GM18511 (cell line): ENCODE measurements at regions not wholly inside any gene's neighbourhood (a gene's known extent, or its start where the extent isn't known, plus 50 kb on each side); places are given as distances from the start of the nearest gene placed in this dataset.

ENCODE experiments used
- ATAC-seq: cut with Tn5 transposase; IDR thresholded peaks from one replicate; pipeline ENCODE4 v1.9.1; 2021; ENCODE audit warnings: mild to moderate bottlenecking, moderate library complexity; ENCODE audit not compliant: unreplicated experiment

GRCh38 chr18:43481069-43481468 lies 203.8 kb upstream of the SYT4 start:
- no peak for ATAC-seq

DNA sequence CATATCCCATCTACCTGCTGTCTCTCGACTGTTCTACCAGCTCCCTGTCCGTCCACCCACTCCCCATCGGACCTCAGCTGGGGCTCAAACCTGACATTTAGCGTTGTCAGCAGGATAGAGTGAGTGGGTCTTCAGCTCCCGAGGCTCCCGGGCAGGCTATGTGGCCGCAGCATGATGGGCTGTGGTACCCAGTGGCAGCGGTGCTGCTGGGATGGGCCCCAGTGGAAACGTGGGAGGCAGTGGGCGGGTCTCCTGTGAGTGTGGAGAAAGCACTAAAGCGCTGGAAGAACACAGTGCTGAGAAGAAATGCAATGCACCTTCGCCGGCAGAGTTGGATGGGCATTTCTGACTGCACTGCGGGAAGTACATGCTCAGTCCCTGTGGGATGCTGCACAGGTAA lies 204.8 kb upstream of the SYT4 start:
- no peak for ATAC-seq

- no peak for ATAC-seq
Measured at GRCh38 chr18:43482600-43482999, 205.3 kb upstream of the SYT4 start.

- no peak for ATAC-seq
Measured at GRCh38 chr18:43484710-43485109, 207.4 kb upstream of the SYT4 start.

DNA sequence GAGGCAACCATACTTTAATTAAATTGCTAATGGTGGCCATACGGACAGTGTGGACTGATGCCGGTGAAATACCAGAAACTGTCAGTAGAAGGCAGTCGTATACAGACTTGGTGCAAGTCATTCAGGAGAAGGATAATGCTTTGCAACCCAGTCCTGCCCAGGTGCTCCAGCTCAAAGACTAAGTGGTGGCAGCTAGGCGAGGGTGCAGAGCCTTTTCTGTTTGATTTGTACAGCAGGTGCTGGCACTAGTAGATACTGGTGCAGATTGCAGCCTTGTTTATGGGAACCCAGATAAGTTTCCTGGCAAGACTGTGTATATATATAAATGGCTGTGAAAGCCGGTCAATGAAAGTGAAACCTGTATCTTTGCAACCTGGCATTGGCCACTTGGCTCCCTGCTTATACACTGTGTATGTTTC lies 208.3 kb upstream of the SYT4 start:
- ATAC-seq, result no peak

- ATAC-seq, result no peak
Measured at GRCh38 chr18:43486462-43486861, 209.2 kb upstream of the SYT4 start.

- no peak for ATAC-seq
Measured at GRCh38 chr18:43501099-43501498, 223.8 kb upstream of the SYT4 start.

GRCh38 chr18:43506935-43507334 lies 229.6 kb upstream of the SYT4 start:
- no peak for ATAC-seq

DNA sequence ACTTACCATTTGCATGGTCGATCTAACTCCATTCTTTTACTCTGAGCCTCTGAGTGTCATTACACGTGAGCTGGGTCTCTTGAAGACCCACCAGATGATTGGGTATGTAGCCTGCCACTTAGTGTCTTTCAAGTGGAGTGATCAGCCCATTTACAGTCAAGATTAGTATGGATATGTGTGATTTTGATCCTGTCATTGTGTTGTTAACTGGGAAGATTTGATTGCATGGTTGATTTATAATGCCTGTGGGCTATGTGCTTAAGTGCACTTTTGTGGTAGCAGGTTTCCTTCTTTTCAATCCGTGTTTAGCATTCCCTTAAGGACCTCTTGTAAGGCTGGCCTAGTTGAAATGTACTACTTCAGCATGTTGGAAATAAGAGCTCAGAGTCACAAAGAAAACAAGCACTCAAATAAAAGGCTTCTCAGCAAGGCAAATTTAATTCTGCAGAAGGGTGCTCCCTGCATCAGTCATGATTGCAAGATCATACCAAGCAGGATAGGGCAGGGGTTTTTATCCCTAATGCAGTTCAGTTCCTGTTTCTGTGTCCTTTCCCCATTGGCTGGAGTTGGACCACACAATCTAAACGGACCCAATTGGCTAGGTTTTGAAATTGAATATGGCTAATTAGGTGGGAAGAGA lies 230.7 kb upstream of the SYT4 start:
- no peak for ATAC-seq

DNA sequence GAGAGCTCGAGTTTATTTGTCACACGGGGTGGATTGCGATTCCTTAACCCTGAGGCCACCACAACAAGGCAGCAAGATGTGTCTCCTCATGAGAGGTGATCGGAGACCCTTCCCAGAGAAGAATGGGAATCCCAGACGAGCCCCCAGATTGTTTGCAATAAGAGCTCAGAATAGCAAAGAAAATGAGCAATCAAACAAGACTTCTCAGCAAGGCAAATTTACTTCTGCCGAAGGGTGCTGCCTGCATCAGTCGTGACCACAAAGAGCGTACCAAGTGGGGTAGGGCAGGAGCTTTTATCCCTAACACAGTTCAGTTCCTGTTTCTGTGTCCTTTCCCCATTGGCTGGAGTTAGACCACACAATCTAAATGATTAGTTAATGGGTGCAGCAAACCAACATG lies 237.5 kb upstream of the SYT4 start:
- no peak for ATAC-seq

- no peak for ATAC-seq
Measured at GRCh38 chr18:43515481-43515880, 238.2 kb upstream of the SYT4 start.

GRCh38 chr18:43524260-43524659 lies 247.0 kb upstream of the SYT4 start:
- peak; percentile 56 for ATAC-seq

- ATAC-seq, result no peak
Measured at GRCh38 chr18:43525169-43525568, 247.9 kb upstream of the SYT4 start.

DNA sequence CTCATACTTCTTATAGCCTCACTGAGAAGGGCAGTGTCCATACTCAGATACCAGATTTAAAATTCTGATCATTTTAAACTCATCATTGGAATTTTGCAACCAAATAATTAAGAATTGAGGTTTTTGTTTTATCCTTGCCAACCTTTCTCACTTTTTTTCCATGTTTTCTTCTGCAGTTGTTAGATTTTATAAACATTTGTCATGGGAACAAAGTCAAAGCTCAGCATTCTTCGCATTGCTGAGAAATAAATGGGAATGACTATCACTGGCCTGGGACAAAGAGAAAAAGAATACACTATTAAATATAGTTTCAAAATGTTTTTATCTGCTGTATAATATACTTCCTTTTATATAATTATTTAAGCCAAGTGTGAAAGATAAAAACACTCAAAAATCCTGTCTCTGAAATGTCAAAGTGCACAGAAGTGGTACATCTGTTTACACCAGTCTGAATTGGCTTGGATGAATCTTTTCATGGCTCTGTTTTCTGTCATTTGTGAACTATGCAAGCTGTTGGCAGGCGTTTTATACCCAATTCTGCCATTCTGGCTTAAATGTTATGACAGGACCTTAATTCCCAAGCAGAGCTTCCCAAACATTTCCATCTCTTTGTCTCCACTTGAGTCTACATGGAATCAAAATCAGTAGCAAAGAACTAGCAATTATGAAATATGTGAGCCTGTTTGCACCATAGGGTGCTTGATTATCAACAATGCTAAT lies 249.3 kb upstream of the SYT4 start:
- no peak for ATAC-seq

GRCh38 chr18:43531438-43531837 lies 254.1 kb upstream of the SYT4 start:
- ATAC-seq, result no peak

DNA sequence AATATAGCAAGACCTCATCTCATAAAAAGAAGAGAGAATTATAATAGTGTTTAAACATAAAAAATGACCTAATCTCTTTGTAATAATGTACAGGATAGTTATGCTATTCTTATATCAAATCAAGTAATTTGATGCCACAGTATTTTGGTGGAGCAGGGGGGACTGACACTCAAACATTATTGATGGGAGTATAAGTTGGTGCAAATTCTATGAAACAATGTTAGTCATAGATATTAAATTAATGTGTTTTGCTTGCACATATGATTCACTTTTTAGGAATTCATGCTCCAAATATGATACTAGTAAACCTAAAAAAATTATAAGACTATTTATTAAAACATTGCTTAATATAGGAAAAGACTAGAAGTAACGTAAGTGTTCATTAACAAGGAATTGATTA lies 256.1 kb upstream of the SYT4 start:
- ATAC-seq, result no peak

- ATAC-seq, result no peak
Measured at GRCh38 chr18:43534511-43534910, 257.2 kb upstream of the SYT4 start.

GRCh38 chr18:43539862-43540261 lies 262.6 kb upstream of the SYT4 start:
- no peak for ATAC-seq

GRCh38 chr18:43542016-43542415 lies 264.7 kb upstream of the SYT4 start:
- ATAC-seq, result no peak

DNA sequence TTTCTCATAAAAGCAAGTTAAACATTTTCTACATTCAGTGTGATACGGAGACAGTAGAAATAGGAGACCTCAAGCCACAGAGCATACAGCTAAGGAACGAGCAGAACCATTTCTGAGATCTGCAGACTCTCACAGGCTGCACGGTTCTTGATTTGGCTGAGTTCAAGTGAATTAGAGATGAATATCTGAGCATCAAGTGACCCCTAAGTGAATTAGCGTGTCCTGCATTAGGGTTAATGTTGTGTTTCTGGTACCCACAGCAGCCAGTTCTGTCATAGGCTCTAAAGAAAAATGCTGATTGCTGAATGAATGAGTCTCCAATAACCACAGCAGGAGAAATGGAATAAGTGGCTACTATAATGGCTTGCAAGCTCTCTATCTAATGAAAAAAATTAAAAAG lies 265.9 kb upstream of the SYT4 start:
- no peak for ATAC-seq

- ATAC-seq, result no peak
Measured at GRCh38 chr18:43547456-43547855, 270.2 kb upstream of the SYT4 start.

- ATAC-seq, result no peak
Measured at GRCh38 chr18:43559507-43559906, 282.2 kb upstream of the SYT4 start.

DNA sequence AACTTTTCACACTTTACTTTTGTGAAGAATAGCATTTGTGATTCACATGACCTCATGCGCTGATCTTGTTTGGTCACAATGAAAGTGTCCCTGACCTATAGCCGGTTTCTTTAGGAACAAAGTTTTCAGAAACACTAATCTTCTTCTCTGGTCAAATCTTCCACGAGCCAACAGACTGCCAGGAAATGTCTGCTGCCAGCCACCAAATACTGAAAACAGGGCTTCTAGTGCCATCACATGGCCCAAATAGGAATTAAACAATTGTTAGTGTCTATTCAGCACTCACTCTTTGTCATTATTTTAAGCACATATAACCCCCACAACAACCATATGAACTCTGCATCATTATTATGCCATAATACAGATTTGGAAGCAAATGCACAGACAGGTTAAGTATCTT lies 286.5 kb upstream of the SYT4 start:
- peak; percentile 61 for ATAC-seq
